Immature natural killer cell (primary cell): ENCODE measurements at regions not wholly inside any gene's neighbourhood (a gene's known extent, or its start where the extent isn't known, plus 50 kb on each side); places are given as distances from the start of the nearest gene placed in this dataset.

Source experiments
- DNase-seq, 3 donors: peaks; one replicate each; pipeline ENCODE4 v3.0.0; 2022; ENCODE audit warnings: mixed read lengths in 1 of 3
- H3K27ac Mint-ChIP-seq, 6 donors: one replicate each; pipeline ENCODE4 v1.8.0; 2020; ENCODE audit warnings: mixed read lengths in 6 of 6, mild to moderate bottlenecking in 5 of 6, inconsistent platforms in 4 of 6, moderate library complexity in 3 of 6
- H3K27me3 Mint-ChIP-seq, 3 donors: one replicate each; pipeline ENCODE4 v1.8.0; 2020 to 2021; ENCODE audit warnings: low read depth in 3 of 3, mild to moderate bottlenecking in 3 of 3, mixed read lengths in 3 of 3, moderate library complexity in 3 of 3, inconsistent platforms in 1 of 3
- H3K36me3 Mint-ChIP-seq, 3 donors: one replicate each; pipeline ENCODE4 v1.8.0; 2020; ENCODE audit warnings: mixed read lengths in 3 of 3, inconsistent platforms in 2 of 3, mild to moderate bottlenecking in 2 of 3
- H3K4me1 Mint-ChIP-seq, 2 donors: one replicate each; pipeline ENCODE4 v1.8.0; 2020; ENCODE audit warnings: inconsistent platforms in 2 of 2, mild to moderate bottlenecking in 2 of 2, mixed read lengths in 2 of 2, moderate library complexity in 1 of 2
- H3K4me3 Mint-ChIP-seq, 5 donors: one replicate each; pipeline ENCODE4 v1.8.0; 2020; ENCODE audit warnings: mild to moderate bottlenecking in 5 of 5, mixed read lengths in 5 of 5, inconsistent platforms in 3 of 5, moderate library complexity in 3 of 5
- H3K9me3 Mint-ChIP-seq, 6 donors: one replicate each; pipeline ENCODE4 v1.8.0; 2020; ENCODE audit warnings: mild to moderate bottlenecking in 6 of 6, mixed read lengths in 6 of 6, inconsistent platforms in 4 of 6, moderate library complexity in 3 of 6

GRCh38 chr18:78673516-78674321, 305.9 kb upstream of the SALL3 start:
- Mint-ChIP-seq H3K36me3 (no peaks in the 10 kb centered on the region), H3K27me3 (peaks cover 0 to 4% (median 0%) of the 10 kb centered on the region in 3 donors), H3K4me3 (no peak overlapping the region), H3K27ac (no peak overlapping the region), H3K9me3 (no peaks in the 10 kb centered on the region), H3K4me1 (no peaks in the 10 kb centered on the region)
- DNase-seq = no peak

DNA sequence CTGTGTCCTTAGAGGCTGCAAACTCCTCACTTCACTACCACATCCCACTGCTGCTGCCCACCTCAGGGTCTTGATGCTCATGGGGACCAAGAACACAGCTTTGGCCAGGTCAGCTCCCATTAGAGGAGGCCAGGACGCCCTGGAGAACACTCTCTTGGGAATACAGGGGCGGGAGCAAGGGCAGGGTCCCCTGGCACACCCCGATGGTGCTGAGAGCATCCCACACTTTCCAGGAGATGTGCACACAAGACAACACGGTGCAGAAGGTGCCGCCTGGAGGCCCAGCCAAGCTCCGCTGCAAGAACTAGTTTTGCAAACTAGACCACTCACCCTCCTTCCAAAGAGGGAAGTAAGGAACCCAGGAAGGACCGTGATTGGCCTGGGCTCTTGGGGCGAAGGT, 304.4 kb upstream of the SALL3 start:
- Mint-ChIP-seq H3K27me3 (peaks cover 0 to 4% (median 0%) of the 10 kb centered on the region in 3 donors), H3K36me3 (no peaks in the 10 kb centered on the region), H3K4me3 (no peak overlapping the region), H3K27ac (no peak overlapping the region), H3K9me3 (no peaks in the 10 kb centered on the region), H3K4me1 (no peaks in the 10 kb centered on the region)
- no peak for DNase-seq

GRCh38 chr18:78676622-78677482, 302.8 kb upstream of the SALL3 start:
- H3K27me3 Mint-ChIP-seq = peaks cover 0 to 6% (median 2%) of the 10 kb centered on the region in 3 donors
- H3K9me3 Mint-ChIP-seq = no peaks in the 10 kb centered on the region
- H3K36me3 Mint-ChIP-seq = no peaks in the 10 kb centered on the region
- H3K27ac Mint-ChIP-seq = no peak overlapping the region
- H3K4me3 Mint-ChIP-seq = no peak overlapping the region
- no peak for DNase-seq
- no peaks in the 10 kb centered on the region for H3K4me1 Mint-ChIP-seq

GRCh38 chr18:78677483-78678317, 301.9 kb upstream of the SALL3 start:
- H3K4me3 Mint-ChIP-seq = no peak overlapping the region
- no peaks in the 10 kb centered on the region for H3K36me3 Mint-ChIP-seq
- no peaks in the 10 kb centered on the region for H3K4me1 Mint-ChIP-seq
- no peaks in the 10 kb centered on the region for H3K9me3 Mint-ChIP-seq
- H3K27ac Mint-ChIP-seq = no peak overlapping the region
- DNase-seq = no peak
- H3K27me3 Mint-ChIP-seq = peaks cover 0 to 6% (median 2%) of the 10 kb centered on the region in 3 donors

GRCh38 chr18:78678318-78678695, 301.3 kb upstream of the SALL3 start:
- H3K4me3 Mint-ChIP-seq = no peak overlapping the region
- H3K27ac Mint-ChIP-seq = no peak overlapping the region
- H3K36me3 Mint-ChIP-seq = no peaks in the 10 kb centered on the region
- H3K27me3 Mint-ChIP-seq = peaks cover 0 to 4% (median 2%) of the 10 kb centered on the region in 3 donors
- H3K9me3 Mint-ChIP-seq = no peaks in the 10 kb centered on the region
- DNase-seq = no peak
- H3K4me1 Mint-ChIP-seq = no peaks in the 10 kb centered on the region

DNA sequence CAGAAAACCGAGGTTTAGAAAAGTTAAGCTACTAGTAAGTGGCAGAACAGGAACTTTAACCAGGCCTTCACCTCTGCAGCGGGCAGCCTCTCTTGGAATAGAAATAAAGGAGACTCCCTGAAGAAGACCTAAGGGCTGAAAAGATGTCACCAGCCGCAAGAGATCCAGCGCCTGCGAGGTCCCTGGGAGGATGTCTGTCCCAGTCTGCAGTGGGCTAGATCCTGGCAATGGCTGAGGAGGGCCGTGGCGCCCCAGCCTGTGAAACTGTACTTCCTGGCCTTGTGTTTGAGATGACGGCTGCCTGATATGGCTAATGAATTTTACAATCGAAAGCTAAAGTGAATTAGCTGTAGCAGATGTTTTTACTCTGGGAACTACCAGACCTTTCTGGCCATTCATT, 300.6 kb upstream of the SALL3 start:
- no peak overlapping the region for H3K4me3 Mint-ChIP-seq
- no peaks in the 10 kb centered on the region for H3K9me3 Mint-ChIP-seq
- H3K36me3 Mint-ChIP-seq = no peaks in the 10 kb centered on the region
- H3K27ac Mint-ChIP-seq = no peak overlapping the region
- H3K27me3 Mint-ChIP-seq = peaks cover 2 to 4% (median 2%) of the 10 kb centered on the region in 3 donors
- no peaks in the 10 kb centered on the region for H3K4me1 Mint-ChIP-seq
- DNase-seq = no peak

- H3K36me3 Mint-ChIP-seq = no peaks in the 10 kb centered on the region
- peaks cover 2 to 4% (median 2%) of the 10 kb centered on the region in 3 donors for H3K27me3 Mint-ChIP-seq
- H3K27ac Mint-ChIP-seq = no peak overlapping the region
- DNase-seq = no peak
- H3K9me3 Mint-ChIP-seq = no peaks in the 10 kb centered on the region
- H3K4me1 Mint-ChIP-seq = no peaks in the 10 kb centered on the region
- no peak overlapping the region for H3K4me3 Mint-ChIP-seq
Observed at GRCh38 chr18:78679613-78680260, 299.9 kb upstream of the SALL3 start.

GRCh38 chr18:78681396-78681795, 298.2 kb upstream of the SALL3 start:
- no peak overlapping the region for H3K4me3 Mint-ChIP-seq
- H3K27ac Mint-ChIP-seq = no peak overlapping the region
- H3K27me3 Mint-ChIP-seq = peaks cover 2 to 4% (median 2%) of the 10 kb centered on the region in 3 donors
- no peaks in the 10 kb centered on the region for H3K4me1 Mint-ChIP-seq
- H3K36me3 Mint-ChIP-seq = no peaks in the 10 kb centered on the region
- H3K9me3 Mint-ChIP-seq = no peaks in the 10 kb centered on the region
- DNase-seq = no peak

GRCh38 chr18:78681934-78682333, 297.7 kb upstream of the SALL3 start:
- H3K9me3 Mint-ChIP-seq = no peaks in the 10 kb centered on the region
- DNase-seq = no peak
- no peaks in the 10 kb centered on the region for H3K36me3 Mint-ChIP-seq

DNA sequence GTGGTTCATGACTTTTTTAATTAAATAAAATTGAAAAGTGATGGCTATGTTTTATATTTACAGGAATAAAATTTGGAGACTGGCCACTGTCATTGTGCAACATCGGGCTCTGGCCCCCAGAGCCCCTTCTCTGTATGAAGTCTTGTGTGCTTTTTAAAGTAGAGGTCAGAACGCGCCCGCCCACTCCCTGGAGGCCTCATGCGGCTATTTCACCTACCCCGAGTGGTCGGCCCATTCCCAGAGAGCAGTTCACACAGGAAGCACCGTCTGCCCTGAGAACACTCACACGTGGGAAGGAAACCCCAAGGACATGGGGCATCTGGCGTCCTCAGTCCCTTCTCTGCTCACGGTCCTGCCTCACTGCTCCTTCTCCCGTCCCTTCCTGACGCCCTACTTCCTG, 296.9 kb upstream of the SALL3 start:
- no peak overlapping the region for H3K27ac Mint-ChIP-seq
- H3K36me3 Mint-ChIP-seq = no peaks in the 10 kb centered on the region
- DNase-seq = no peak
- peaks cover 2 to 4% (median 2%) of the 10 kb centered on the region in 3 donors for H3K27me3 Mint-ChIP-seq
- H3K9me3 Mint-ChIP-seq = no peaks in the 10 kb centered on the region
- H3K4me3 Mint-ChIP-seq = no peak overlapping the region
- H3K4me1 Mint-ChIP-seq = no peaks in the 10 kb centered on the region

More at GRCh38 chr18:78681934-78682333, 297.7 kb upstream of the SALL3 start:
- H3K27ac Mint-ChIP-seq = no peak overlapping the region
- no peaks in the 10 kb centered on the region for H3K4me1 Mint-ChIP-seq
- peaks cover 2 to 4% (median 2%) of the 10 kb centered on the region in 3 donors for H3K27me3 Mint-ChIP-seq
- no peak overlapping the region for H3K4me3 Mint-ChIP-seq

DNA sequence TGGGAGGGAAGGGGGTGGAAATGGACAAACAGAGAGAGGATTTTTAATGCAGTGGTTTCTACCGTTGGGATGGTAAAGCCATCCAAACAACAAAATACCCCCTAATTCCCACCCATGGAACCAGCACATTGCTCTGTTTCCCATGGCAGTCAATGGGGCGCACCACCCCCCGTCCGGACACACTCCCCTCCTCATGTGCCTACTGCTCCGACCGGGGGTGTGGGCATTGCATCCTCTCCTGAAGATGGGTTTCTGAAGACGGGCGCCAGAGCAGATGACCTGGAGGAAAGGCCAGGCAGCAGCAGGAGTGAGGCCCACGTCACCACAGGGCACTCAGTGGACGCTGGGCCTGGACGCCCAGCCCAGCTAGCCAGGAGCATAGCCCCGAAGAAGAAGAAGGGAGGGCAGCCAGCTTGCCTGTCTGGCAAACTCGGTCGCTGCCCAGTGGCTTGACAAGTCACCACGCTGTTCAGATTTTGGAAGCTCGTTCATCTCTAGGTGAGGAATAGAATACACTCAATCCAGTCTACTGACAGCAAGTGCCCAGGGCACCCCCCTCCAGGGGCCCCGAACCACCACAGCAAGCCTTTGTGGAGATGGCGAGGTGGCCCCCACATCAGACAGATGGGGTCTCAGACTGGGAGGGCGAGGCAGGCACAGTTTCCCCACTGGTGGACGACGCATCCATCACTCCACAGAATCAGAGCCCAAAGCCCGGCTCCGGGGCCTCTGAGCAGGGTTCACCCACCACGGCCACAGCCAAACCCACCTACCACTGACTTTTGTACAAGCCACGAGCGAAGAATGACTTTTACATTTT, 296.2 kb upstream of the SALL3 start:
- H3K9me3 Mint-ChIP-seq = no peaks in the 10 kb centered on the region
- H3K36me3 Mint-ChIP-seq = no peaks in the 10 kb centered on the region
- no peaks in the 10 kb centered on the region for H3K4me1 Mint-ChIP-seq
- H3K27ac Mint-ChIP-seq = no peak overlapping the region
- no peak overlapping the region for H3K4me3 Mint-ChIP-seq
- H3K27me3 Mint-ChIP-seq = peaks cover 2 to 4% (median 2%) of the 10 kb centered on the region in 3 donors
- DNase-seq = no peak

- Mint-ChIP-seq H3K4me3 (no peak overlapping the region), H3K27me3 (peaks cover 2 to 3% (median 3%) of the 10 kb centered on the region in 3 donors), H3K36me3 (no peaks in the 10 kb centered on the region), H3K4me1 (no peaks in the 10 kb centered on the region), H3K9me3 (no peaks in the 10 kb centered on the region), H3K27ac (no peak overlapping the region)
- DNase-seq = no peak
Observed at GRCh38 chr18:78685250-78685979, 294.2 kb upstream of the SALL3 start.
